Islet precursor cell (in vitro differentiated cells): ENCODE measurements at regions not wholly inside any gene's neighbourhood (a gene's known extent, or its start where the extent isn't known, plus 50 kb on each side); places are given as distances from the start of the nearest gene placed in this dataset.
"Not testable (repeated sequence)": the region's sequence is repeated elsewhere in the genome, so short reads cannot be mapped to it uniquely, and the experiment has no call there.

ENCODE experiments used
- DNase-seq: peaks from one replicate; pipeline ENCODE4 v3.0.0-alpha.2; 2018

DNA sequence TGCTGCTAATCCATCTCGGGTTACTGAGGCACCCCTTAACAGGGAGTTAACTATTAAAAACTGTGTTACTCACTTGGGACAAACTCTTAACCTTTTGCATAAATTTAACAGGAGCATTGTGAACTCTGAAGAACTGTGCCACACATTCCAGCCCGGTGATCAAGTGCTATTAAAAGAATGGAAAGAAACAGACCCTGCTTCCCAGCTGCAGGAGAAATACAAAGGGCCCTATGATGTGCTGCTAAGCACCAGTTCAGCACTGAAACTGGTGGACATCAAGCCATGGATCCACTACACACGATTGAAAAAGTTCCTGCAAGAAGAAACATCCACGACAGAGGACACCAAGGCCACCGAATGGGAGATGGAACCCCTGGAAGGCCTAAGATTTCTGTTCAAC lies 114.7 kb upstream of the PLCL2 start:
- DNase-seq: no peak

DNA sequence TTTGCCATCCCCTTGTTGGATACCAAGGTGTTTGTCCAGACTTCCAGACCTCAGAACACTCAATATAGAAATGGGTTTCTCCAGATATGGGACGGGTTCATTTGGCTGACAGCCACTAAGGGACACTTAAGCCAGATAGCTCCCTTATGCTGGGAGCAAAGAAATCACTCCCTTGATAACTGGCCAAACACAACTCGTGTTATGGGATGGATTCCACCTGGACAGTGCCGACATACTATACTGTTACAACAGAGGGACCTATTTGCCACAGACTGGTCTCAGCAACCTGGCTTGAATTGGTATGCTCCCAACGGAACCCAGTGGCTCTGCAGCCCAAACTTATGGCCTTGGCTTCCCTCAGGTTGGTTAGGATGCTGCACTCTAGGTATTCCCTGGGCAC lies 114.0 kb upstream of the PLCL2 start:
- no peak for DNase-seq

DNA sequence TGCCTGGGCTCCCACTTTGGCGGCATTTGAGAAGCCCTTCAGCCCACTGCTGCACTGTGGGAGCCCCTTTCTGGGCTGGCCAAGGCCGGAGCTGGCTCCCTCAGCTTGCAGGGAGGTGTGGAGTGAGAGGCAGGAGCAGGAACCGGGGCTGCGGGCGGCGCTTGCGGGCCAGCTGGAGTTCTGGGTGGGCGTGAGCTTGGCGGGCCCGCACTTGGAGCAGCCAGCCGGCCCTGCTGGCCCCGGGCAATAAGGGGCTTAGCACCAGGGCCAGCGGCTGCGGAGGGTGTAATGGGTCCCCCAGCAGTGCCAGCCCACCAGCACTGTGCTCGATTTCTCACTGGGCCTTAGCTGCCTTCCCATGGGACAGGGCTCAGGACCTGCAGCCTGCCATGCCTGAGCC lies 111.2 kb upstream of the PLCL2 start:
- not testable (repeated sequence) for DNase-seq

DNA sequence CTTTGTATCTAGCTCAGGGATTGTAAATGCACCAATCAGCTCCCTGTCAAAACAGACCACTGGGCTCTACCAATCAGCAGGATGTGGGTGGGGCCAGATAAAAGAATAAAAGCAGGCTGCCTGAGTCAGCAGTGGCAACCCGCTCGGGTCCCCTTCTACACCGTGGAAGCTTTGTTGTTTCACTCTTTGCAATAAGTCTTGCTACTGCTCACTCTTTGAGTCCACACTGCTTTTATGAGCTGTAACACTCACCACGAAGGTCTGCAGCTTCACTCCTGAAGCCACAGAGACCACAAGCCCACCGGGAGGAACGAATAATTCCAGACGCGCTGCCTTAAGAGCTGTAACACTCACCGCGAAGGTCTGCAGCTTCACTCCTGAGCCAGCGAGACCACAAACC lies 110.2 kb upstream of the PLCL2 start:
- DNase-seq: not testable (repeated sequence)

DNA sequence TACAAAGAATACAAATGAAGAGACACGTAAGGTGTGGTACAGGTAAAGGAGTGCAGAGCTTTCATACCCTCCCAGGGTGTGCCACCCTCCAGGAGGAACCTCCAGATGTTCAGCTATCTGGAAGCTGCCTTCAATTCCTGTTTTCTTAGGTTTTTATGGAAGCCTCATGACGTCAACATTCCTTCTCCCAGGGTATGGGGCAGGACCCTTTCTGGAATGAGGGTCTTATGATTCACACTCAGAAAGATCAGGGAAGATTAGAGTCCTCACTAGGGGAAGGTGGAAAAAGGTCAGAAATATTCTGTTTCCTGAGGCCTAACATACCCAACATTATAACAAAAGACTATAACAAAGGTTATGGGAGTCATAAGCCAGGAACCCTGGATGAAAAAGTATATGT lies 99.8 kb upstream of the PLCL2 start:
- DNase-seq: no peak

DNA sequence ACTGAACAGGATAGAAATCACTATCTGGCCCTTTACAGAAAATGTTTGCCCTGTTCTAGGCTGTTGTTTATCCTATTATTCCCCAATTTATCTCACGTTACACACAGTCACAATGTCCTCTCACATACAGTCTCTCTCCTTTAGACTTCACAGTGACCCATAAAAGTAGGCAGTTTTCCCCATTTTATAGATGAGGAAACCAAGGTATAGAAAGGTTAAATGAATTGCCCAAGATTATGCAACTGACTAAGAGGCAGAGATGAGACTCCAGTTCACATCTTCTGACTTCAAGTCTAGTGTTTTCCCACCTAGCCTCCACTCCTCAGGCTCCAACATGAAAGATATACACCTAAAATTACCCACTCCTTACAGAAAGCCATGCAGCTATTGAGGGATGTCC lies 99.3 kb upstream of the PLCL2 start:
- no peak for DNase-seq

DNA sequence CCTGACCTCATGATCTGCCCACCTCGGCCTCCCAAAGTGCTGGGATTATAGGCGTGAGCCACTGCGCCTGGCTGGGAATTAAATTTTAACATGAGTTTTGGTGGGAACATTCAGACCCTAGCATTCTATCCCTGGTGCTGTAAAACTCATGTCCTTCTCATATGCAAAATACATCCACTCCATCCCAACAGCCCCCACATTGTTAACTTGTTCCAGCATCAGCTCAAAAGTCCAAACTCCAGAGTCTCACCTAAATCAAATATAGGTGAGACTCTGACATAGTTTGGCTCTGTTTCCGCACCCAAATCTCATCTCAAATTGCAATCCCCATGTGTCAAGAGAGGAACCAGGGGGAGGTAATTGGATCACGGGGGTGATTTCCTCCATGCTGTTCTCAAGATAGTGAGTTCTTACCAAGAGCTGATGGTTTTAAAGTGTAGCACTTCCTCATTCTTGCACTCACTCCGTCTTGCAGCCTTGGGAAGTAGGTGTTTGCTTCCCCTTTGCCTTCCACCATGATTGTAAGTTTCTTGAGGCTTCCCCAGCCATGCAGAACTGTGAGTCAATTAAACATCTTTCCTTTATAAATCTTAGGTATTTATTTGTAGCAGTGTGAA lies 96.2 kb upstream of the PLCL2 start:
- DNase-seq: no peak

DNA sequence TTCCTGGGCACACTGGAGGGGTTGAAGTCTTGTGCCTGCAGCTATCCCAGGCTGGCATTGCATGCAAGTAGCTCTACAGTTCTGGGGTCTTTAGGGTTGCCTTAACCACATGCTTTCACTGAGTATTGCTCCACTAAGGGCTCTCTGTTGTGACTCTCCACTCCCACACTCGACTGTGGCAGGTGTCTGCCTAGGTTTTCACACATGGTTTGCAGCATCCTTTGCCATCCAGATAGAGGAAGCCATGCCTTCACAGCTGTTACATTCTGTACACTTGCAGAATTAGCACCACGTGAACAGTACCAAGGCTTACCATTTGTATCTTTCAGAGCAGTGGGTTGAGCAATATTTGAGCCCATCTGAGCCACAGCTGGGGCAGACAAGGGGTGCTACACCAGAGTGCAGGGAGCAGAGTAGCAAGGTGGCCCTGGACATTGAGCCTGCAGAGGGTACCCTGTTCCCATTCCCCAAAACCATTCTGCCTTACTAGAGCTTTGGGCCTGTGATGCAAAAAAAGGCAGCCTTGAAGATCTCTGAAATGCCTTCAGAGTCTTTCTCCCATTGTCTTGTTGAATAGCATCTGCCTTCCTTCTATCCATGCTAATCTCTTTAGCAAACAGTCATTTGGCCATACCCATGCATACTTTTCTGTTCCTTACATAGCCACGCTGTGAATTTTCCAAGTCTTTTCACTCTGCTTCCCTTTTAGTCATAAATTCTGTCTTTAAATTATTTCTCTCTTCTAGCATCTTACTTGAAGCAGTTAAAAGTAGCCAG lies 95.2 kb upstream of the PLCL2 start:
- no peak for DNase-seq

DNA sequence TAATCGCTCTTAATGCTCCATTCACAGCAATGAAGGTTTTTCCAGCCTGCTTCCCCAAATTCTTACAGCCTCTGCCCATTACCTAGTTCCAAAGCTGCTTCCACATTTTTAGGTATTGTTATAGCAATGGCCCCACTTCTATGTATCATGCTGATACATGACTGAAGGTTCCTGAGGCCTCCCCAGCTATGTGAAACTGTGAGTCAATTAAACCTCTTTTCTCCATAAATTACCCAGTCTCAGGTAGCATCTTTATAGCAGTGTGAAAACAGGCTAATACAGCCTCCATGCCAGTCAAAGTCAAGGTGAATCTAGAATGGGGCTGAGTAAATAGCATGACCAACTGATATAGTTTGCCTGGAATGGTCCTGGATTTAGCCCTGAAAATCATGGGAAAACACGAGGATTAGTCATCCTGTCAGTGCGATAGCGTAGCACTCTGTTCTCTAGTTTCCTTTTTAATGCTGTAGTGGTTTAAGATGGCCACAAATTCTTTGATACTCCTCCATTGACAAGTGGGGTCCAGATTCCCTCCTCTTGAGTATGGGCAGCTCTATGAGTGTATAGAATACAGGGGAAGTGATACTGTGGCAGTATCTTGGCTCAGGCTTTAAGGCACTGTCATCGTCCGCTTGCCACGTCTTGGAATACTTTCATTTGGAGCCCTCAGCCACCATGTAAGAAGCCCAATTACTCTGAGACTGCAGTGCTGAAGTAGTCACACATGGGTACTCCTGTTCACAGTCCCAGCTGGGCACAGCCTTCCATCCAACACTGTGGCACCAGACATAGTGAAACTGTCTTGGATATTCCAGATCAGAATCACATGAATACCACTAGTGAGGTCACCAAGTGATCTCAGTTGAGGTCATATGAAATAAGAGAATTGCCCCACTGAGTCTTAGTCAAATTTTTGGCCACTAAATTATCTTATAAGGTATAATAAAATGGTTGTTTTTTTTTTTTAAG lies 94.0 kb upstream of the PLCL2 start:
- no peak for DNase-seq

DNA sequence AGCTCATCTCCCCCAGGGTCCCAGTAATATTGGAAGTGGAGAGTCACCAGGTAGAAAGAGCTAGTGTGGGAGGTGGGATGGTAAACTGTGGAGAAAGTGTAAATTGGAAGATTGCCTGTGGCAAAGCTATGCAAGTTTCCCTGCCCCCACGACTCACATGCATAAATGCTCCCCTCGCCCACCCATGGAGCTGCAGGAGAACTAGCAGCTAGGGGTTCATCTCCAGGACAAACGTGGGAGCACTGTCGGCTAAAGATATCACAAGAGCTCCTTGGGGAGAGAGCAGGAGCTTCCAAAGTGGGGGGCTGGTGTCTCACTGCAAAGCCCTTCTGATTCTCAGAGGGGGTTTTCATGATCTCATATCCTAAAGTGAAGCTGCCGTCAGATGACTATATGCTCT lies 91.4 kb upstream of the PLCL2 start:
- no peak for DNase-seq

DNA sequence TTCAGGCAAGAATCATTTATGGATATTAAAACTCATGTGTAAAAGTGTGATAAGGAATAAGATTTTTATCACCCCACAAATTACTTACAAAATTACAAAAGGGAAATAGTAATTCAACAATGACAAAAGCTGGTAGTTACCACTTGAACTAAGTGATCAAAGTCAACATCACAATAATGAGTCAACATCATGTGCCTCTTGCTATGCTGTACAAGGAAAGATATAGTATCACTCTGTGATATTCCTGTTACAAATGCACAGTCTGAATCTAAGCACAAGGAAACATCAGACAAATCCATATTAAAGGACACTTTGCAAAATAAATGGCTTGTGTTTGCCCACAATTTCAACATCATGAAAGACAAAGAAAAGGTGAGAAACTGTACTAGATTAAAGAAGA lies 90.5 kb upstream of the PLCL2 start:
- no peak for DNase-seq

DNA sequence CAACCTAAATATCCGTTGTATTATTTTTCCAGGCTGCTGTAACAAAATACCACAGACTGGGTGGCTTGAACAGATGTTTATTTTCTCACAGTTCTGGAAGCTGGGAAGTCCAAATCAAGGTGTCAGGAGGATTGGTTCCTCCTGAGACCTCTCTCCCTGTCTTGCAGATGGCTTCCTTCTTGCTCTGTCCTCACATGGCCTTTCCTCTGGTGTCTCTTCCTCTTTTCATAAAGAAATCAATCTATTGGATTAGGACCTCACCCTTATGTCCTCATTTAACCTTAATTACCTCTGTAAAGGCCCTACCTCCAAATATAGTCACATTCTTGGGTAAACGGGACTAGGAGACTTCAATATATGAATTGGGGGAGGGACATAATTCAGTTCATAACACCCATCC lies 89.2 kb upstream of the PLCL2 start:
- DNase-seq: no peak

DNA sequence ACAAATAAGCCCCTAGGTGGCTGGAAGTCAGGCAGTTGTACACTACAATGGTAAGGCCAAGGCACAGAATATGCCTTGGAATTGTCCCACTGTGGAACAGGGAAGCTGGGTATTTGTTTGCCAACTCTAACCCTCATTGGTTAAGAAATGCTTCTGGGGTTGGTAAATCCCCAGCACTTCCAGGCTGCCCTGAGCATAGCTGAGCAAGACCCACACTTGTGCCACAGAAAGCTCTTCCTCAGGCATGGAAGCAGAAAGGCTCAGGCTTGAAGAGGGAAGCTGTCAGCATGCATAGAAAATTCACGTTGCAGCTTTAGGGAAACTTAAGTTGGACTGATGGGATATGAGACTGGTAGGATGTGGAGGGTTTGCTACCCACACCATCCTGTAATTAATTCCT lies 86.9 kb upstream of the PLCL2 start:
- no peak for DNase-seq

DNA sequence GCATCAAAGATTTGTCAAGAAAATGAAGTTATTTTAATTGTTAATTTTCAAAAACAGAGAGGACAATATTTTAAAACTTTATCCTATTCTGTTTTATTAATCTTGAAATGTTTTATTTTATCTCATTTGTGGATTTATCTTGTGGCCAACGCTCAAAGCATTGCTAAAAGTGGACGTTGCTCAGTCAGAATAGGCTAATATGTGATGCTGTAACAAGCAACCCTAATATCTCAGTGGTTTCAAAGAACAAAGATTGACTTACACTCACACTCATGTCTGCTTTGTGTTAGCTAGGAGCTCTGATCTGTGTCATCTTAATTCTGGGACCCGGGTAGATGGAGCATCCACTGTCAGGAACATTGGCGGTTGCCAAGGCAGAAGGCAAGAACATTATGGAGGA lies 86.0 kb upstream of the PLCL2 start:
- DNase-seq: no peak

DNA sequence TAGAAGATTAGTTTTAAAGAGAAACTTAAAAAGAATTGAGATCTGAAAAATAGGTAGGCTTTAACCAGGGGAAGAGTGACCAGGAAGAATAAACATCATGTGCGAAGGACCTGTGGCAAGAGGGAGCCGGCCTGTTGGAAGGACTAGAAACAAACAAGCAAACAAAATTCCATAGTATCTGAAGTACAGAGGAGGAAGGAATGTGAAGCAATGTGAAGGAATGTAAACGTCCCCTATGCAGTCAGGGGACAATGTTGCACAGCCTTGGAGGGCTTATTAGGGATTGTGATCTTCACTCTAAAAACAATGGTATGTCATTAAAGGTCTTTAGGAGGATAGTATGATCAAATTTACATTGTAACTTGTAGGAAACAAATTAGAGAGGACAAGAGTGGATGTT lies 84.4 kb upstream of the PLCL2 start:
- DNase-seq: no peak

DNA sequence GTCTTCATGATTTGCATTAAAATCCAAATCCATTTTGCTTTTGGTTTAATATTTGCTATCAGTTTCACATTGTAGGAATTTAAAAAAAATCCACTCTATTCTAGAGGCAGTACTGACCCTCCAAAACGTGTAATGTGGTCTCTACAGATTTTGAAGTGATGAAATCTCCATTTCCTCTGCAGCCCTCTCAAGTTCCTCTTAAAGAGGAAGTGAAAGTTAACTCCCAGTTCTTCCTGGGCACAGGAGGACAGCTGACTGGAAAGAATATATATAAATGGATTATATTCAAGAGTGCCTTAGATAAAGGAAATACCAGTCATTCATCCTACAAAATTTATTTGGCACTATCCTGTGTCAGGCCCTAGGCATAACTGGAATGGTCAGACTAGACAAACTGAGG lies 83.5 kb upstream of the PLCL2 start:
- DNase-seq: no peak

DNA sequence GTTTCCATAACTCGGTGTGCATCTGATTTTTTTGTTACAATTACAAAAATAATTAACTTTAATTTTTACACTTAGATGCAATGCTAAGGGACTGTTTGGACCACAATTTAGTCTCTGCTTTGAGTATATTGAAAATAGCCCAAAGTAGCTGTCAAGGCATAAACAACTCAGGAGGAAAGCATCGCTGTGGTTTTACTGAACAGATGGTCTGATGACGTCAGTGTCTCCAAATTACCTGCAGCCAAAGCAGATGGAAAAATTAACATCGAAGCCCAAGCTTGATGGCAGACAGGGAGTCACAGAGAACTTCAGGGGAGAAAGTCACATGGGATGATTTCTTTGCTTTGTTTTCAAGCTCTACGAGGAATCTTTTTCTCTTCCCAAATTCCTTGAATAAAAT lies 83.1 kb upstream of the PLCL2 start:
- no peak for DNase-seq

DNA sequence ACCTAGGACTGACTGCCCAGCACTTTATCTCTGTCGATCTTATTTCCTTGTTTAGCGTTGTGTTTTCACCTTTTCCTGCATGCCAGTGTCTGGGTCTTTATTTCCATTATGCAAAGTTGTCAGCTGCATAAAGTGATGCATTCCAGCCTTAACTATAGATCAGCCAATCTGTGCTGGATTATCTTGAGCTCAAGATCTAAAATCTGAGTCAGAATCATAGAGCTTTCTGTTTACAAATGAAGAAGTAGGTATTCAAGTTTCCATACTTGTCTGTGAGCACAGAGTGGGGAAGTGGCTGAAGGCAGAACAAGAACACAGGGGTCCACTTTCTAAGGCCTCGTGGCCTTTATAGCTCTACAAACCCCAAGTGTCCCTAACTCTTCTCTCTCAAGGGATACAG lies 82.4 kb upstream of the PLCL2 start:
- no peak for DNase-seq

DNA sequence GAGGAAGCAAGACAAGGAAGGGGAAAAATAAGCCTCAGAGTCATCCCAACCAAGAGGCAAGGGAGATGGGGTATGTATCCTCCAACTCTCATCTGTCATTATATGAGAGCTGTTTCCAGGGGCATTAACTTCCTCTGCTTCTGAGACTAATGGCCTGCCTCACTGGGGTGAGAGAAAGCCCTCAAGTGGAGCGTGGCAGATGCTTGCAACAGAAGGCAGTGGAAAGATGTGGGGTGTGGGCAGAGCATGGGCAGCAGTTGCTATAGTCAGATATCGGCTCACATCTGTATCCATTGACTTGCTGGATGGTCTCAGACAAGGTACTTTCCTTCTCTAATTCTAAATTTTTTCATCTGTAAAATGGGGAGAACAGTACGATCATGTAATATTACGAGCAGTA lies 81.7 kb upstream of the PLCL2 start:
- DNase-seq: no peak

DNA sequence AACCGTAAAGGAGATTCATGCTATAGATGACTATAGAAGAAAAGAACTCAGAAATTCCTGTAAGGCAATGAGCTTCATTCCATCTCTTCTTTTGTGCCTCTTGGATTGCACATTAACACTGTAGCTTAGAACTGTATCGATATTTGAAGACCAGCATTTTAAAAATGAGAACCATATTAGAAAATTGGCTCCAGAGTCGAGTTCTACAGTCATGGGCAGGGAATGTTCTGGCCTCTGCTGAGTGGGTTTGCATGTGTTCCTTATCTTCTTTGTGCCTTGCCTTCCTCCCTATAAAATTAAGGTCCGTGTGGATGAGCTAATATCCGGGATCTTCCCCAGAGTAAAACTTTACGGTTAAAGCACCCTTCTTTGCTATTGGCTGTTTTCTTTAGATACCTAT lies 77.4 kb upstream of the PLCL2 start:
- no peak for DNase-seq

DNA sequence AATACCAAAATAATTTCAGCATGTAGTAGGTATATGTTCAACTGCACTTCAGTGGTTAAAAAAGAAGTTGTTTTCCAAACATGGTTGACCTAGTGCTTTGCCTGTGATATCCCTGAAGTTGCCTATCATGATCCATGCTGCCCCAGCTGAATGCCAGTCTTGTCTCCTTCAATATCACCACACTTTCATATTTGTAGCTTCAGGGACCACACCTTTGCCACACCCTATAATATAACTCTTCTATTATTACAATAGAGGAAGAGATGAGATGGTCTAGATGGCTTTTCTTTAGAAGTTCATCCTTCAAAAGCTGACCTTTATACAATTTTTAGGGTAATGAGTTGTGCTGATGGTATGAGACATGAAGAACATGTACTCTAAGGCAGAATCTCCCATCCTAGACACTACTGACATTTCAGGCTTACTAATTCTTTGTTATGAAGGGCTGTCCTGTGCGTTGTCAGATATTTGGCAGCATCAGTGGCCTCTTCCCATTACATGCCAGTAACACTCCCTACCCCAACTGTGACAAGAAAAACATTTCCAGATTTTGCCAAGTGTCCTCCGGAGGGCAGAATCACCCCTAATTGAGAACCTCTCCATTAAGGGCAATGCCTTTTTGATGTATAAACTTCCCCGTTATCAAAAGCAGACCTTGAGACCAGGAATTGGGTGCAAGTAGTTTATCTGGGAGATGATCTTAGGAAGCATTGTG lies 76.2 kb upstream of the PLCL2 start:
- DNase-seq: no peak

DNA sequence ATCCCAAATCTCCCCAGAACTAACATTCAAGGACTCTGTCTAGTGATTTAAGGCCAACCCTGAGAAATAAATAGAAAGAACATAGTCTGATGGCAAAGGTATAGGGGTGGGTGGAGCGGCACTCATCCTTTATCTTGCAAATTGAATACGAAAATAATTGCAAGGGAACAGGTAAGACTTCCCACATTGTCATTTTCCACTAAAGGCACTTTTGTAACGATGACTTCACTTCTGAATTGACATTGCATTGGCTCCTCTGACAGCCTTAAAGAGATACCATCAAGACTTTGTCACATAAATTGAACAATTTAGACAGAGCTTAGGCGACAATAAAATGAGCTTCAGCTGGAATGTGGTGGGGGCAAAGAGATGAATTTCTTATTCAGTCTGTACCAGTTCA lies 75.3 kb upstream of the PLCL2 start:
- DNase-seq: no peak

DNA sequence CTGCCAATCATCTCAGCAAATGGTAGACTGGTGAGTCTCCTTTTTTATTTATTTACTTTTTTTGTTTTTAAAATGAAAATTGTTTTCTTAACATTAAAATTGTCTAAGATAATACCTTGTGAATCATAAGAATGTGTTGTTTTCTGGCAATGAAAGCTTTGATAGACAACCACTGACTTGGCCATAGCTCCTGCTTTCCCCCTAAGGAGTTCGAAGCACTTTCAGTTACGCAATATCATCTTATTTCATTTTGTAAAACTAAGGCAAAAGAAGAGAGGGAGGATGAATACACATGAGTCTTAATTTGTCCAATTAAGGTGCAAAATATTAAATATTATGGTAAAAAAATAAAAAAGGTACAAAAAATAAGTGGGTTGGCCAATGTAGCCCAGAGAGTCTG lies 74.8 kb upstream of the PLCL2 start:
- DNase-seq: no peak
